Cardiac septum (tissue), 1 donor: ENCODE measurements at regions not wholly inside any gene's neighbourhood (a gene's known extent, or its start where the extent isn't known, plus 50 kb on each side); places are given as distances from the start of the nearest gene placed in this dataset.

Source experiments
- DNase-seq: peaks from one replicate; pipeline ENCODE4 v3.0.0-alpha.2; 2020; ENCODE audit warnings: low spot score
- intact Hi-C: fragments of 100-400 bp; cut with DNase I; formaldehyde crosslinking; loops from one replicate; pipeline ENCODE4 v1.14.0; 2022
- donor health status: DM: no; HTN: no; CAD: no.

- DNase-seq, result no peak
- intact Hi-C loops, result no loop called here
Observed at GRCh38 chr12:47562201-47562600, 143.6 kb downstream of the RPAP3 start.

GRCh38 chr12:47561746-47562145, 144.1 kb downstream of the RPAP3 start:
- intact Hi-C loops, result no loop called here
- DNase-seq, result no peak

DNA sequence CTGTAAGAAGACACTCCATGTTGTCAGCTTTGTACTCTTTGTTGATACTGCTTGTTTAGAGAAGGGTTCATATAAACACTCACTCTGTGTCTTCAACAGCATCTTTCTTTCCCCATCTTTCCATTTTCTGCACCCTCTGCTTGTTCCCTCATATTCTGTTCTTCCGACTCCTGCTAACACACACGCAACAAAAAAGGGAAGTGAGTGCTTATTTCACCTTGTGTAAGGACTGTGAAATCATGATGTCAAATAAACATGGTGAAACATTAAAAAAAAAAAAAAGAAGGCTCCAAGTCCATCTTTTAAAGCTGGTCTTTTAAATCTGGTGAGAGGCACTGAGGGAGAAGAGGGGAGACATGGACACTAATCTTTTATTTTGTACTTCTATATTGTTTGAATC, 145.4 kb downstream of the RPAP3 start:
- DNase-seq, result no peak
- intact Hi-C loops, result no loop called here

DNA sequence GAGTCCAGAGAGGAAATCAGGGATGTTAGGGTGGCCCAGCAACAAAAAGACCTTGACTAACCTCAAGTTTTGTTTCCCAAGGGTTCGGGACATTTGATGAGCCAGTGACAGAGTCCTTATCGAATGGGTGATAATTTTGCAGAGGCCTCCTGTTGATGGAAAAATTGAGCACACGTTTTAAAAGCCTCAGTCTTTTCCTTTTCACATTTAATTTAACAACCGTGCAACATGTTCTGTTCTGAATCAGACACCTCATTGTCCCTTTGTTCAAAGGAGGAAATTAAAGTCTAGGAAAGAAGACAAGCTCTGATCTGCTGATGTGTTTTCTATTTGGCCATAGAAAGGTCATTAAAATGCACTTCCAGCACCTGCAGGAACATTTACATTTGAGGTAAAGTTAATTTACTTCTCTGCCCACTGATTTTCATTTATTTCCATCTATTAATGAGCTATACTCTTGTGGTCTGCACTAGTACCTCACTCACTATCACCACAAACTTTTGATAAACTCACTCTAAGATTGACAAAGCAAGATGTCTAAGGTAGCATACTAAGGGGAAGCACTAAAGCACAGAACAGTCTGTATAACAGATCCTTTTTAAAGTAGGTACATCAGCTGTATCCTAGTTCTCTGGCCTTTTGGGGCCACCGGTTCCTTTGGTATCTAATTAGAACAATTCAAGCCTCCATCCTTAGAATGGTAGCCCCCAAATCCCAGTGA, 147.0 kb downstream of the RPAP3 start:
- intact Hi-C loops, result no loop called here
- DNase-seq, result no peak

GRCh38 chr12:47557386-47557785, 148.4 kb downstream of the RPAP3 start:
- intact Hi-C loops, result no loop called here
- DNase-seq, result no peak

GRCh38 chr12:47556261-47557030, 149.4 kb downstream of the RPAP3 start:
- DNase-seq, result no peak
- intact Hi-C loops, result no loop called here

DNA sequence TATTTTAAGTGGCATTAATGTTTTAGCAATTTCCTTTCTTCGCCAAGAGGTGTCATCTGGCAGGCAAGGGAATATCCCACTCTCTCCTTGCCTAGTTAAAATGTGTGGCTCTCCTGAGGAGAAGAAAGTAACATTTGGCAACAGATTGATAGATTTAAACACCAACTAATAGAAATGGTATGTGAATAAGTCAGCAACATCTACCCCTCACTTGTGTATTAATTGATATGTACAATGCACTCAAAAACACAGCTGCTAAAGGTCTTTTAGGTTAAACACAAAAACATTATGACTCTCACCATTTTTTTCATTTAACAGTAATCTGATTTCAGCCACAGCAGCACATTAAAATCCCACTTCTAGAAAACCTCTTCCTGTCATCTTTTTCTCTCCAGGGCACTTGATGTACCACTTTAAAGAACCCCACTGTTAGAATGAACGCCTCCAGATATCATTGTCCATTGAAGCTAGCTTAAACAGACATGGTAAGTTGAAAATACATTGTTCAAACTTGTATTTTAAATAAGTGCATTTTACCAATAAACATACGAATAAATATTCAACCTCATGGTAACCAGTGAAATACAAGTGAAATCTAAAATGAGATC, 151.7 kb downstream of the RPAP3 start:
- intact Hi-C loops, result no loop called here
- DNase-seq, result no peak

- no peak for DNase-seq
- intact Hi-C loops, result no loop called here
Observed at GRCh38 chr12:47553266-47553665, 152.6 kb downstream of the RPAP3 start.

DNA sequence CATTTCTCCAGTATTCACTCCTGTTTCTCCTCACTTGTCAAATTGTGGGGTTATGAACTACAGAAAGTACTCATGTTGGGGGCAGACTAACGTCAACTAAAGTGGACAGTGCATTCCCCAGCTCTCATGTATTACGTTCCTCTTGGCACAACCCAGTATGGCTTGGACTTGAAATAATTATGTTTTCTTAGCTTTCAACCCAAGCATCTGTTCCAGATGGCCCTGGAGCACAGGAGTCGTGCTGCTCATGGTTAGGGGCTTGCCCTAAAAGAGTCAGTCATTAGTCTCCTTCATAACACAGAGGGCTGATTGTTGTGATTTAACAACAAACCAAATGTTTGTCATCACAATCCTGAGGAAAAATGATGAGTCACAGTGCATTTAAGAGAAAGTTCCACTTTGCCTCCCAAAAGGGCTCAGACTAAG, 154.4 kb downstream of the RPAP3 start:
- intact Hi-C loops, result no loop called here
- DNase-seq, result no peak

GRCh38 chr12:47549258-47549657, 156.6 kb downstream of the RPAP3 start:
- DNase-seq, result no peak
- intact Hi-C loops, result no loop called here

DNA sequence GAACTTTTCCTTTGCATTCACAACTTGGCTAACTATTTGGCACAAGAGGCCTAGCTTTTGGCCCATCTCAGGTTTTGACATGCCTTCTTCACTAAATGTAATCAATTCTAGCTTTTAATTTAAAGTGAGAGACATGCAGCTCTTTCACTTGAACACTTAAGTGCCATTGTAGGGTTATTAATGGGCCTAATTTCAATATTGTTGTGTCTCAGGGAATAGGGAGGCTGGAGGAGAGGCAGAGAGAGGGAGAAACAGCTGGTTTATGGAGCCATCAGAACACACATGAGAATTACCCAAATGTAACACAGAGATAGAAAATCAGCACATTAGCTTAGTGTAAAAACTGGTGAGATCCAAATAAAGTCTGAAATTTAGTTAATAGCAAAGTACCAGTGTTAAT, 157.4 kb downstream of the RPAP3 start:
- intact Hi-C loops, result no loop called here
- DNase-seq, result no peak

DNA sequence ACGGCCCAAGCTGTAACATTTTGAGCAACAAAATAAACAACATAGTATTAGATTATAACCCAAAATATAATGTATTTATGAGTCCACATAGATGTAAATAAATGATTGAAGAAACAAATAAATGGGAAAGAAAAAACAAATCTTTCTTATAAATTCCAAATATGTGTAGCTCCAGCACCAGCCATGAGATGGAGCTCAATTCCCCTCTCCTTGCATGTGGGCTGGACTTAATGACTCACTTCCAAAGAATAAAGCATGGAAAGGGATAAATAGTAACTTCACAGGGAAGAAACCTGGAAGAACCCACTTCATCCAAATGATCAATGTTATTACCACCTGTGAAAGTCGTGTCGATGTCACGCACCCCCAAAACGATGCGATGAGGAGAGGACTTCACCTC, 158.8 kb downstream of the RPAP3 start:
- intact Hi-C loops, result no loop called here

DNA sequence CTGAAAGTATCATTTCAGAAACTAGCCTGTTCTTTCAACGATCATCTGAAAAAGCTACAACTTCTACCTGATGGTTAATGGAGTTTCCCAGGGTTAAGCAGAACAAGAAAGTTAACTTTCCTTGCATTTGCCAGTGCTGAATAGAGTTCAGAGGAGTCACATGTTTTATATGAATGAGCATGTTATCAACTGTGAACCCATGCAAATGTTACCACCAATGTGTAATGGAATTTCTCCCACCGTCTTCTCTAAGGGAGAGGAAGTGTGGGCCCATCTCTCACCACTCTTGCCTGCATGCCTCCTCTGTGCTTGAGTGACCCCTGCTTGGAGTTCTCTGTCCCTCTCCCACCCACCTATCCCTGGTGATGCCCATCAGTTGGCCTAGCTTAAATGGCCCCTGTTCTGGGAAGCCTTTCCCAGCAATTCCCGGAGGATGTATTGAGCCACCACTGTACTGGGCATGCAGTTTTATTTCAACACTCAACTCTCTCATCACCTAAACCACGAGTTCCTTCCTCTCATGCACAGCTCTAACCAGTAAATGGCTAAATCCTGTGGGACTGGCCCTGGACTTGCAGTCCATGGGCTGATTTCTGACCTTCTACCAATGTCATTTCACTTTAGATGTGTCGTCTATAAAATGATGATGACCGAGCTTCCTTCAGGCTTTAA, 159.8 kb downstream of the RPAP3 start:
- intact Hi-C loops, result no loop called here
- DNase-seq, result no peak

More for the DNA sequence above, 158.8 kb downstream of the RPAP3 start:
- DNase-seq, result no peak

GRCh38 chr12:47534695-47535094, 171.1 kb downstream of the RPAP3 start:
- DNase-seq, result no peak
- intact Hi-C loops, result no loop called here

GRCh38 chr12:47530050-47530449, 175.8 kb downstream of the RPAP3 start:
- DNase-seq, result no peak
- intact Hi-C loops, result no loop called here

DNA sequence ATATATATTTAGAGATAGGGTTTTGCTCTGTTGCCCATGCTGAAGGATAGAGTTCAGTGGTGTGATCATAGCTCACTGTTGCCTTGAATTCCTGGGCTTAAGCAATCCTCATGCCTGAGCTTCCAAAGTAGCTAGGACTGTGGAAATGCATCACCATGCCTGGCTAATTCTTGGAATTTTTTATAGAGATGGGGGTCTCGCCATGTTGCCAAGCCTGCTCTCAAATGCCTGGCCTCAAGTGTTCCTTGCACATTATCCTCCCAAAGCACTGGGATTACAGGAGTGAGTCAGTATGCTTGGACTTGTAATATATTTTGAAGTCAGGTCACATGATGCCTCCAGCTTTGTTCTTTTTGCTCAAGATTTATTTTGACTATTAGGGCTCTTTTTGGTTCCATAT, 178.0 kb downstream of the RPAP3 start:
- no peak for DNase-seq
- intact Hi-C loops, result no loop called here

DNA sequence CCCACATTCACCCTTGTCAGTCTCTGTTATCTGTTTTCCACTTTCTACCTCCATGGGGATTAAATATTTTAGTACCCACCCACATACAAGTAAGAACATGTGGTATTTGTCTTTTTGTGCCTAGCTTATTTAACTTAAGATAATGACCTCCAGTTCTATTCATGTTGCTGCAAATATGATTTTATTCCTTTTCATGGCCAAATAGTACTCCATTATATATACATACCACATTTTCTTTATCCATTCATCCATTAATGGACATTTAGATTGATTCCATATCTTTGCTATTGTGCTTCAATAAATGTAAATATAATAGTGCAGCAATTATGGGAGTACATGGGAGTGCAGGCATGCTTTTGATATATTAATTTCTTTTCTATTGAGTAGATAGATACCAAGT, 185.8 kb downstream of the RPAP3 start:
- DNase-seq, result no peak
- intact Hi-C loops, result no loop called here

DNA sequence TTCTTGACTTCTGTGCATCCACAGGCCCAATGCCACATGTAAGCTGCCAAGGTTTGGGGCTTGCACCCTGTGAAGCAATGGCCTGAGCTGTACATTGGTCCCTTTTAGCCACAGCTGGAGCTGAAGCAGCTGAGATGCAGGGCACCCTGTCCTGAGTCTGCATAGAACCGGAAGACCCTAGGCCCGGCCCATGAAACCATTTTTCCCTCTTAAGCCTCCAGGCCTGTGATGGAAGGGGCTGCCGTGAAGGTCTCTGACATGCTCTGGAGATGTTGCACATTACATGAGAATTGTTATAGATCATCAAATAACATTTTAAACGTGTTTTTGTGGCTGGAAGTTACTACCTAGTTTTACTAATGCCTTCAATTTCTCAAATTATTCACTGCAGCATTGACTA, 188.7 kb downstream of the RPAP3 start:
- DNase-seq, result no peak
- intact Hi-C loops, result no loop called here

DNA sequence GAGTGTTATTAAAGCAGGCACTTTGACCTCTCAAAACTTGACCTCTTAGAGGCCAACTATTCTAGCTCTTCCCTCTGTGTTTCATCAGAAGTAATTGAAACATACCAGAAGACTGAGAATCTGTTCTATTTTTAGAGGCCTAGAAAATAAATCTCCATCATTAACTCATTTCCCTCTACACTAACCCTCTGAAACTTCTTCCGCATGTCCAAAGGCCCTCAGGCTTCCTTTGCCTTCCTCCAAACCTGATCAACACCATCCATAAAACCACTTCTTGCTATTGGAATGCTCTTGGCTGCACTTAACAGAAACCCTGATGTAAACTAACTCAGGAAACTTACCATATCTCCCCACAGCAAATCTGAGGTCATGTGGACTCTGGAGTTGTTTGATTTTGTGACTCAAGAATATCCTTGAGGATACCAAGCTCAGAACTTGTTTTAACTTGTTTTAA, 196.4 kb downstream of the RPAP3 start:
- intact Hi-C loops, result no loop called here

DNA sequence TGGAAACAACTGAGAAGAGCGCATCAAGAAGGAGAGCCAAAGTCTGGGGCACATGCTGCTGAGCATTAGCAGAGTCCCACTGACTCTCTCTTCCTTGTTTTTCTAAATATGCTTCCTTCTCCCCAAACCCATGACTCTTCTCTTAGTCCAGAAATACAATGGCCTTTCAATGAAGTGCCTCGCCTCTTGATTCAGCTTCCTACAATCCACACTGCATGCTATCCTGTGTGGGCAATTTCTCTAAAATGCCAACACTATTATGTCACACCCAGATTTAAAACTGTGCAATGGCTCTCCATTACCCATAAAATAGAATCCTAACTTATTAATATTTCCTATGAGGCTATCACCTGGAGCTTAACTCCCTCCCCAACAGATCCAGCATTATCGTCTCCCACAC, 198.6 kb downstream of the RPAP3 start:
- intact Hi-C loops, result no loop called here
- DNase-seq, result no peak

More for the DNA sequence above, 196.4 kb downstream of the RPAP3 start:
- DNase-seq, result no peak
